Panc1 (cell line): ENCODE measurements at regions not wholly inside any gene's neighbourhood (a gene's known extent, or its start where the extent isn't known, plus 50 kb on each side); places are given as distances from the start of the nearest gene placed in this dataset.

Experiments
- CTCF ChIP-seq: fragments of 450-650 bp; IDR thresholded peaks from 2 replicates; pipeline ENCODE4 v1.5.1; 2017; ENCODE audit warnings: mild to moderate bottlenecking
- POLR2AphosphoS5 ChIP-seq: IDR thresholded peaks from 2 replicates; pipeline ENCODE4 v1.6.1; 2012; ENCODE audit warnings: mild to moderate bottlenecking, low read depth, low read length, moderate library complexity
- REST ChIP-seq, 2 experiments: IDR thresholded peaks; 2 replicates each; pipeline ENCODE4 v1.6.1; 2011 to 2012; ENCODE audit warnings: low read depth in 2 of 2, control low read depth in 1 of 2, low read length in 1 of 2, mild to moderate bottlenecking in 1 of 2, moderate library complexity in 1 of 2; ENCODE audit not compliant: insufficient read depth in 1 of 2
- SIN3A ChIP-seq: IDR thresholded peaks from 2 replicates; pipeline ENCODE4 v1.6.1; 2012; ENCODE audit warnings: low read depth, mild to moderate bottlenecking, low read length, moderate library complexity, borderline replicate concordance; ENCODE audit not compliant: insufficient read depth
- TCF7L2 ChIP-seq: IDR thresholded peaks from 2 replicates; pipeline ENCODE4 v1.6.1; 2011; ENCODE audit warnings: mild to moderate bottlenecking, low read depth, low read length, inconsistent platforms

DNA sequence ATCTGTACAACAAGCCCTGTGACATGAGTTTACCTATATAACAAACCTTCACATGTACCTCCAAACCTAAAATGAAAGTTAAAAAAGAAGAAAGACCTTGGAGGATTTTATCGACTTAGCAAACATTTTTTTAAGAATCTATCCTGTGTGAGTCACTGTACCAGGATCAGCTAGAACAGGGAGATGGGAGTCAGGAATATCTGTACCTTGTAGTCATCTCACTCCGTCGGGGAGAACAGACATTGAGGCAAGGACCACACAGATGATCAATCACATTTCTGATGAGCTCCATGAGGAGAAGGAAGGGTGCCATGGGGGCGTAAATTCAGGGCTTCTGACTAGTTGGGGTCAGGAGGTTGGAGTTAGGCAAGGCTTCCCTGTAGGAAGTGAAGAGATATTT is 310.6 kb downstream of the VRK1 start:
- TF ChIP-seq TCF7L2: no peak
- no peak for TF ChIP-seq CTCF
- TF ChIP-seq POLR2AphosphoS5: no peak
- no peak for TF ChIP-seq REST (IDR thresholded peaks at IDR 0.05; ENCODE audit: insufficient read depth in 1 of 2, low read depth in 2 of 2, low read length in 1 of 2)
- TF ChIP-seq SIN3A: no peak
